ENCODE measurements at regions not wholly inside any gene's neighbourhood (a gene's known extent, or its start where the extent isn't known, plus 50 kb on each side); places are given as distances from the start of the nearest gene placed in this dataset.

GRCh38 chr15:53166684-53167201 is 376.6 kb upstream of the ONECUT1 start:
- ATAC-seq (no peak), DNase-seq (no peak)
- Histone ChIP-seq H3K4me3 (no peak overlapping the region), H3K36me3 (ENCODE audit: insufficient read depth in 1 of 2, low read depth in 1 of 2) (no peaks in the 10 kb centered on the region), H3K9me3 (no peaks in the 10 kb centered on the region), H3K27me3 (ENCODE audit: insufficient read depth in 3 of 3, low read length in 2 of 3) (no peaks in the 10 kb centered on the region), H3K27ac (no peak overlapping the region), H3K4me1 (no peaks in the 10 kb centered on the region)
- TF ChIP-seq, protein P1, sequence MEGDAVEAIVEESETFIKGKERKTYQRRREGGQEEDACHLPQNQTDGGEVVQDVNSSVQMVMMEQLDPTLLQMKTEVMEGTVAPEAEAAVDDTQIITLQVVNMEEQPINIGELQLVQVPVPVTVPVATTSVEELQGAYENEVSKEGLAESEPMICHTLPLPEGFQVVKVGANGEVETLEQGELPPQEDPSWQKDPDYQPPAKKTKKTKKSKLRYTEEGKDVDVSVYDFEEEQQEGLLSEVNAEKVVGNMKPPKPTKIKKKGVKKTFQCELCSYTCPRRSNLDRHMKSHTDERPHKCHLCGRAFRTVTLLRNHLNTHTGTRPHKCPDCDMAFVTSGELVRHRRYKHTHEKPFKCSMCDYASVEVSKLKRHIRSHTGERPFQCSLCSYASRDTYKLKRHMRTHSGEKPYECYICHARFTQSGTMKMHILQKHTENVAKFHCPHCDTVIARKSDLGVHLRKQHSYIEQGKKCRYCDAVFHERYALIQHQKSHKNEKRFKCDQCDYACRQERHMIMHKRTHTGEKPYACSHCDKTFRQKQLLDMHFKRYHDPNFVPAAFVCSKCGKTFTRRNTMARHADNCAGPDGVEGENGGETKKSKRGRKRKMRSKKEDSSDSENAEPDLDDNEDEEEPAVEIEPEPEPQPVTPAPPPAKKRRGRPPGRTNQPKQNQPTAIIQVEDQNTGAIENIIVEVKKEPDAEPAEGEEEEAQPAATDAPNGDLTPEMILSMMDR (IDR thresholded peaks at IDR 0.05): no peak
- WGBS, 3 donors: 60 to 68% (median 64%) methylated on average over 2 of the region's 2 CpGs
- intact Hi-C loops (cut with DNase I): no loop called here

- WGBS, 3 donors: 54 to 63% (median 56%) methylated on average over 7 of the region's 7 CpGs
Observed at GRCh38 chr15:53165988-53166683, 376.0 kb upstream of the ONECUT1 start.

GRCh38 chr15:53160092-53160704 is 370.1 kb upstream of the ONECUT1 start:
- no peak for ATAC-seq
- no peaks in the 10 kb centered on the region for H3K36me3 ChIP-seq (ENCODE audit: insufficient read depth in 1 of 2, low read depth in 1 of 2)
- no peaks in the 10 kb centered on the region for H3K4me1 ChIP-seq
- 39 to 42% (median 40%) methylated on average over 3 of the region's 3 CpGs for WGBS, 3 donors
- intact Hi-C loops (cut with DNase I): no loop called here
- no peak overlapping the region for H3K27ac ChIP-seq
- TF ChIP-seq, protein P1 (IDR thresholded peaks at IDR 0.05): no peak
- H3K4me3 ChIP-seq: no peak overlapping the region
- no peaks in the 10 kb centered on the region for H3K9me3 ChIP-seq
- DNase-seq: no peak
- H3K27me3 ChIP-seq (ENCODE audit: insufficient read depth in 3 of 3, low read length in 2 of 3): no peaks in the 10 kb centered on the region

More at GRCh38 chr15:53165988-53166683, 376.0 kb upstream of the ONECUT1 start:
- no peaks in the 10 kb centered on the region for H3K27me3 ChIP-seq (ENCODE audit: insufficient read depth in 3 of 3, low read length in 2 of 3)
- intact Hi-C loops (cut with DNase I): loop anchor here in 1 of 2 donors (1.0 kb wide), 1 partner anchor 11 kb away; no protein-coding TSS in a partner anchor
- no peaks in the 10 kb centered on the region for H3K36me3 ChIP-seq (ENCODE audit: insufficient read depth in 1 of 2, low read depth in 1 of 2)
- no peaks in the 10 kb centered on the region for H3K9me3 ChIP-seq
- DNase-seq: no peak
- H3K27ac ChIP-seq: no peak overlapping the region
- no peak overlapping the region for H3K4me3 ChIP-seq
- TF ChIP-seq, protein P1 (IDR thresholded peaks at IDR 0.05): no peak
- no peaks in the 10 kb centered on the region for H3K4me1 ChIP-seq
- no peak for ATAC-seq

- intact Hi-C loops (cut with DNase I): no loop called here
- TF ChIP-seq, protein P1 (IDR thresholded peaks at IDR 0.05): no peak
- no peaks in the 10 kb centered on the region for H3K36me3 ChIP-seq (ENCODE audit: insufficient read depth in 1 of 2, low read depth in 1 of 2)
- H3K9me3 ChIP-seq: no peaks in the 10 kb centered on the region
- no peak overlapping the region for H3K4me3 ChIP-seq
- ATAC-seq (no peak), DNase-seq (no peak)
- H3K27me3 ChIP-seq (ENCODE audit: insufficient read depth in 3 of 3, low read length in 2 of 3): no peaks in the 10 kb centered on the region
- H3K27ac ChIP-seq: no peak overlapping the region
- no peaks in the 10 kb centered on the region for H3K4me1 ChIP-seq
Observed at GRCh38 chr15:53159458-53159857, 369.3 kb upstream of the ONECUT1 start.

All from psoas muscle (tissue), 7 donors.